K562 (cell line): ENCODE measurements at regions not wholly inside any gene's neighbourhood (a gene's known extent, or its start where the extent isn't known, plus 50 kb on each side); places are given as distances from the start of the nearest gene placed in this dataset.

Experiments used
- BACH1 ChIP-seq: fragments of 200-800 bp; sonication (Bioruptor generic); IDR thresholded peaks from 2 replicates; pipeline ENCODE4 v1.6.1; 2016; ENCODE audit warnings: missing genetic modification characterization, missing compliant biosample characterization
- CREB1 ChIP-seq, 2 experiments: sonication (generic) in 1 of 2; formaldehyde crosslinking in 1 of 2; IDR thresholded peaks; 2 replicates each; pipeline versions ENCODE4 v1.6.1 to v1.8.0; 2012 to 2022; ENCODE audit warnings: inconsistent platforms in 1 of 2, mild to moderate bottlenecking in 1 of 2, missing genetic modification reagents in 1 of 2, moderate library complexity in 1 of 2
- OTX1 ChIP-seq: fragments of 450-650 bp; formaldehyde crosslinking; IDR thresholded peaks from 2 replicates; pipeline ENCODE4 v1.4.0; 2022; ENCODE audit warnings: mild to moderate bottlenecking
- SMARCE1 ChIP-seq: fragments of 450-650 bp; IDR thresholded peaks from 2 replicates; pipeline ENCODE4 v1.7.1; 2016; ENCODE audit warnings: mild to moderate bottlenecking
- SNRNP70 ChIP-seq: fragments of 200-400 bp; formaldehyde crosslinking; optimal IDR thresholded peaks from 2 replicates; pipeline ENCODE3; 2017; ENCODE audit warnings: low read depth, low read length
- TFAP4 ChIP-seq: sonication (generic); formaldehyde crosslinking; IDR thresholded peaks from 2 replicates; pipeline ENCODE4 v1.8.0; 2022; ENCODE audit warnings: missing genetic modification reagents, mild to moderate bottlenecking, moderate library complexity, borderline replicate concordance
- TRIM24 ChIP-seq, 2 experiments: fragments of 450-650 bp; IDR thresholded peaks; 2 replicates each; pipeline ENCODE4 v1.6.1; 2016
- ZBTB8A ChIP-seq: fragments of 450-650 bp; IDR thresholded peaks from 2 replicates; pipeline ENCODE4 v1.6.1; 2018; ENCODE audit warnings: mild to moderate bottlenecking, moderate library complexity; ENCODE audit not compliant: partially characterized antibody
- ZEB2 ChIP-seq: fragments of 450-650 bp; IDR thresholded peaks from 2 replicates; pipeline ENCODE4 v1.6.1; 2016
- ZNF165 ChIP-seq: fragments of 250-450 bp; sonication (Bioruptor Pico); IDR thresholded peaks from 2 replicates; pipeline ENCODE4 v1.4.0; 2020; ENCODE audit warnings: borderline replicate concordance
- TF ChIP-seq, protein P1 (sequence below), 3 experiments: IDR thresholded peaks in 2 of 3; conservative IDR thresholded peaks in 1 of 3; 2 replicates each; pipeline ENCODE4 v1.5.1; 2011 to 2012; ENCODE audit warnings: low read length in 3 of 3, mild to moderate bottlenecking in 3 of 3, control low read depth in 2 of 3, improper control_type of control experiment in 1 of 3, inconsistent platforms in 1 of 3, low read depth in 1 of 3, mixed read lengths in 1 of 3, moderate library complexity in 1 of 3; ENCODE audit not compliant: insufficient read depth in 2 of 3
- TF ChIP-seq, protein P2 (sequence below), 2 experiments: fragments of 450-650 bp; formaldehyde crosslinking in 1 of 2; IDR thresholded peaks; 2 replicates each; pipeline versions ENCODE4 v1.4.0 to v1.6.1; 2014 to 2020; ENCODE audit warnings: mild to moderate bottlenecking in 2 of 2, borderline replicate concordance in 1 of 2, low read depth in 1 of 2

- TF ChIP-seq SMARCE1 (no peak), BACH1 (no peak), TRIM24 (IDR thresholded peaks at IDR 0.05) (no peak), CREB1 (IDR thresholded peaks at IDR 0.05) (no peak), CREB1 (CRISPR knock-in tag; IDR thresholded peaks at IDR 0.05) (no peak), TFAP4 (CRISPR knock-in tag) (no peak), ZNF165 (CRISPR knock-in tag) (no peak), OTX1 (CRISPR knock-in tag) (no peak), ZEB2 (no peak), ZBTB8A (no peak), SNRNP70 (no peak)
- TF ChIP-seq, protein P1, sequence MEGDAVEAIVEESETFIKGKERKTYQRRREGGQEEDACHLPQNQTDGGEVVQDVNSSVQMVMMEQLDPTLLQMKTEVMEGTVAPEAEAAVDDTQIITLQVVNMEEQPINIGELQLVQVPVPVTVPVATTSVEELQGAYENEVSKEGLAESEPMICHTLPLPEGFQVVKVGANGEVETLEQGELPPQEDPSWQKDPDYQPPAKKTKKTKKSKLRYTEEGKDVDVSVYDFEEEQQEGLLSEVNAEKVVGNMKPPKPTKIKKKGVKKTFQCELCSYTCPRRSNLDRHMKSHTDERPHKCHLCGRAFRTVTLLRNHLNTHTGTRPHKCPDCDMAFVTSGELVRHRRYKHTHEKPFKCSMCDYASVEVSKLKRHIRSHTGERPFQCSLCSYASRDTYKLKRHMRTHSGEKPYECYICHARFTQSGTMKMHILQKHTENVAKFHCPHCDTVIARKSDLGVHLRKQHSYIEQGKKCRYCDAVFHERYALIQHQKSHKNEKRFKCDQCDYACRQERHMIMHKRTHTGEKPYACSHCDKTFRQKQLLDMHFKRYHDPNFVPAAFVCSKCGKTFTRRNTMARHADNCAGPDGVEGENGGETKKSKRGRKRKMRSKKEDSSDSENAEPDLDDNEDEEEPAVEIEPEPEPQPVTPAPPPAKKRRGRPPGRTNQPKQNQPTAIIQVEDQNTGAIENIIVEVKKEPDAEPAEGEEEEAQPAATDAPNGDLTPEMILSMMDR (IDR thresholded peaks at IDR 0.05 in 2 of 3, conservative IDR thresholded peaks at IDR 0.05 in 1 of 3; ENCODE audit: insufficient read depth in 2 of 3, low read depth in 1 of 3, low read length in 3 of 3), result no peak
- TF ChIP-seq, protein P2, sequence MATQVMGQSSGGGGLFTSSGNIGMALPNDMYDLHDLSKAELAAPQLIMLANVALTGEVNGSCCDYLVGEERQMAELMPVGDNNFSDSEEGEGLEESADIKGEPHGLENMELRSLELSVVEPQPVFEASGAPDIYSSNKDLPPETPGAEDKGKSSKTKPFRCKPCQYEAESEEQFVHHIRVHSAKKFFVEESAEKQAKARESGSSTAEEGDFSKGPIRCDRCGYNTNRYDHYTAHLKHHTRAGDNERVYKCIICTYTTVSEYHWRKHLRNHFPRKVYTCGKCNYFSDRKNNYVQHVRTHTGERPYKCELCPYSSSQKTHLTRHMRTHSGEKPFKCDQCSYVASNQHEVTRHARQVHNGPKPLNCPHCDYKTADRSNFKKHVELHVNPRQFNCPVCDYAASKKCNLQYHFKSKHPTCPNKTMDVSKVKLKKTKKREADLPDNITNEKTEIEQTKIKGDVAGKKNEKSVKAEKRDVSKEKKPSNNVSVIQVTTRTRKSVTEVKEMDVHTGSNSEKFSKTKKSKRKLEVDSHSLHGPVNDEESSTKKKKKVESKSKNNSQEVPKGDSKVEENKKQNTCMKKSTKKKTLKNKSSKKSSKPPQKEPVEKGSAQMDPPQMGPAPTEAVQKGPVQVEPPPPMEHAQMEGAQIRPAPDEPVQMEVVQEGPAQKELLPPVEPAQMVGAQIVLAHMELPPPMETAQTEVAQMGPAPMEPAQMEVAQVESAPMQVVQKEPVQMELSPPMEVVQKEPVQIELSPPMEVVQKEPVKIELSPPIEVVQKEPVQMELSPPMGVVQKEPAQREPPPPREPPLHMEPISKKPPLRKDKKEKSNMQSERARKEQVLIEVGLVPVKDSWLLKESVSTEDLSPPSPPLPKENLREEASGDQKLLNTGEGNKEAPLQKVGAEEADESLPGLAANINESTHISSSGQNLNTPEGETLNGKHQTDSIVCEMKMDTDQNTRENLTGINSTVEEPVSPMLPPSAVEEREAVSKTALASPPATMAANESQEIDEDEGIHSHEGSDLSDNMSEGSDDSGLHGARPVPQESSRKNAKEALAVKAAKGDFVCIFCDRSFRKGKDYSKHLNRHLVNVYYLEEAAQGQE (IDR thresholded peaks at IDR 0.05; ENCODE audit: borderline replicate concordance), result no peak
- TF ChIP-seq, protein P2 (CRISPR knock-in tag; IDR thresholded peaks at IDR 0.05; ENCODE audit: low read depth), result no peak
Observed at GRCh38 chr9:84413301-84413700, 72.7 kb upstream of the SLC28A3 start.
